ENCODE measurements at regions not wholly inside any gene's neighbourhood (a gene's known extent, or its start where the extent isn't known, plus 50 kb on each side); places are given as distances from the start of the nearest gene placed in this dataset.
"Not testable (repeated sequence)": the region's sequence is repeated elsewhere in the genome, so short reads cannot be mapped to it uniquely, and the experiment has no call there.

- TF ChIP-seq PBX3 (IDR thresholded peaks at IDR 0.05; ENCODE audit: insufficient replicate concordance, low read depth, low read length): no peak
These were observed 460.4 kb upstream of the CCDC196 start (continued) for GRCh38 chr14:66025779-66026178.

GRCh38 chr14:66031981-66032380 lies 454.2 kb upstream of the CCDC196 start:
- in situ Hi-C loops (cut with MboI): not testable (repeated sequence)

GRCh38 chr14:66032800-66033199 lies 453.4 kb upstream of the CCDC196 start:
- in situ Hi-C loops (cut with MboI) (no loop called here), intact Hi-C loops (cut with micrococcal nuclease; ENCODE audit: unreplicated experiment) (no loop called here)
- FAIRE-seq: no peak
- no peaks in the 10 kb centered on the region for H3K4me1 ChIP-seq (ENCODE audit: control insufficient read depth, insufficient read depth, low read length)
- no peaks in the 10 kb centered on the region for H3K36me3 ChIP-seq (ENCODE audit: control insufficient read depth in 2 of 2, insufficient read depth in 2 of 2, low read length in 1 of 2)
- no peaks in the 10 kb centered on the region; the same call in 2 of the 3 replicates for H3K9me3 ChIP-seq (replicated peaks; ENCODE audit: control insufficient read depth, insufficient read depth, low read length)
- H3K4me2 ChIP-seq (ENCODE audit: control insufficient read depth, insufficient read depth): no peak overlapping the region
- H2AFZ ChIP-seq (ENCODE audit: control insufficient read depth, low read depth, low read length): no peak overlapping the region
- H3K4me3 ChIP-seq: no peak overlapping the region
- no peak for TF ChIP-seq BCL11A (IDR thresholded peaks at IDR 0.05; ENCODE audit: low read depth, low read length)
- TF ChIP-seq IKZF2 (IDR thresholded peaks at IDR 0.05): no peak
- no peak overlapping the region for H3K9ac ChIP-seq (ENCODE audit: control insufficient read depth, insufficient read depth, low read length)
- no peak for DNase-seq (ENCODE audit: low read depth, low spot score)
- 51% methylated on average over 5 of the region's 5 CpGs for WGBS (ENCODE audit: insufficient coverage, insufficient replicate concordance, low lambda C conversion rate, missing lambda C conversion rate)
- H4K20me1 ChIP-seq (ENCODE audit: control insufficient read depth, insufficient read depth): no peaks in the 10 kb centered on the region
- ATAC-seq: no peak
- no peak overlapping the region for H3K27ac ChIP-seq (ENCODE audit: control insufficient read depth, insufficient read depth)
- SMC1A ChIA-PET (ENCODE audit: uncharacterized antibody, unreplicated experiment): no interaction called here
- POLR2A ChIA-PET: no interaction called here
- CTCF ChIA-PET: interaction anchor here (1.6 kb wide), 1 partner anchor 13 kb away, joined by 3 read pairs; no protein-coding TSS in a partner anchor
- RAD21 ChIA-PET (ENCODE audit: unreplicated experiment): no interaction called here
- no peaks in the 10 kb centered on the region for H3K79me2 ChIP-seq (ENCODE audit: control insufficient read depth, insufficient read depth, low read length)
- BruUV-seq (replicated peaks): no TSS peak
- peaks cover 0 to under 1% of the 10 kb centered on the region in 2 experiments; a peak in 2 of 4 replicates for H3K27me3 ChIP-seq (replicated peaks in 1 of 2; ENCODE audit: control insufficient read depth in 2 of 2, insufficient read depth in 2 of 2, low read length in 1 of 2)

More at GRCh38 chr14:66031981-66032380, 454.2 kb upstream of the CCDC196 start:
- H3K4me2 ChIP-seq (ENCODE audit: control insufficient read depth, insufficient read depth); SMC1A ChIA-PET (ENCODE audit: uncharacterized antibody, unreplicated experiment); ATAC-seq; BruUV-seq (replicated peaks); FAIRE-seq; H2AFZ ChIP-seq (ENCODE audit: control insufficient read depth, low read depth, low read length); DNase-seq (ENCODE audit: low read depth, low spot score); H3K27me3 ChIP-seq (replicated peaks in 1 of 2; ENCODE audit: control insufficient read depth in 2 of 2, insufficient read depth in 2 of 2, low read length in 1 of 2); H4K20me1 ChIP-seq (ENCODE audit: control insufficient read depth, insufficient read depth); H3K27ac ChIP-seq (ENCODE audit: control insufficient read depth, insufficient read depth); CTCF ChIA-PET; H3K9ac ChIP-seq (ENCODE audit: control insufficient read depth, insufficient read depth, low read length); POLR2A ChIA-PET; H3K79me2 ChIP-seq (ENCODE audit: control insufficient read depth, insufficient read depth, low read length); H3K4me3 ChIP-seq; intact Hi-C loops (cut with micrococcal nuclease; ENCODE audit: unreplicated experiment); H3K9me3 ChIP-seq (replicated peaks; ENCODE audit: control insufficient read depth, insufficient read depth, low read length); RAD21 ChIA-PET (ENCODE audit: unreplicated experiment); H3K36me3 ChIP-seq (ENCODE audit: control insufficient read depth in 2 of 2, insufficient read depth in 2 of 2, low read length in 1 of 2); H3K4me1 ChIP-seq (ENCODE audit: control insufficient read depth, insufficient read depth, low read length): not testable (repeated sequence)
- 68% methylated on average over 12 of the region's 12 CpGs for WGBS (ENCODE audit: insufficient coverage, insufficient replicate concordance, low lambda C conversion rate, missing lambda C conversion rate)

Measured in GM12878 (cell line).